Stimulated activated CD4-positive, alpha-beta T cell treated with anti-CD3 and anti-CD28 coated beads, Interleukin-1b, Interleukin-23, amount 100 ng/mL, for 1 hour (primary cell): ENCODE measurements at regions not wholly inside any gene's neighbourhood (a gene's known extent, or its start where the extent isn't known, plus 50 kb on each side); places are given as distances from the start of the nearest gene placed in this dataset.
"Not testable (repeated sequence)": the region's sequence is repeated elsewhere in the genome, so short reads cannot be mapped to it uniquely, and the experiment has no call there.

Experiments
- DNase-seq, 2 donors: peaks; one replicate each; pipeline ENCODE4 v3.0.0-alpha.2; 2020; ENCODE audit warnings: low read depth in 2 of 2

DNA sequence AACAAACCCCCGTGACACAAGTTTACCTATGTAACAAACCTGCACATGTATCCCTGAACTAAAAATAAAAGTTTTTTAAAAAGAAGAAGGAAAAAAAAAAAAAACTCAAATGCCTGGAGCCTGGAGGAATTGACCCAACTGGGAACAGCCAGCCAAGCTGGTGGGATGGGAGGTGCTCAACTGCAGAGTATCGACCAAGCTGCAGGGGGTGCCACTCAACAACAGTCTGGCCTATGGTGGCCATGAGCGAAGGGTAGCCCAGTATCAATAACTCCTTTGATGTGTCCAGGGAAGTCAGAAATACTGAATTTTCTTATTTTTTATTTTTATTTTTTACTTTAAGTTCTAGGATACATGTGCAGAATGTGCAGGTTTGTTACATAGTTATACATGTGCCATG lies 310.3 kb upstream of the DLGAP1 start:
- DNase-seq: no peak

DNA sequence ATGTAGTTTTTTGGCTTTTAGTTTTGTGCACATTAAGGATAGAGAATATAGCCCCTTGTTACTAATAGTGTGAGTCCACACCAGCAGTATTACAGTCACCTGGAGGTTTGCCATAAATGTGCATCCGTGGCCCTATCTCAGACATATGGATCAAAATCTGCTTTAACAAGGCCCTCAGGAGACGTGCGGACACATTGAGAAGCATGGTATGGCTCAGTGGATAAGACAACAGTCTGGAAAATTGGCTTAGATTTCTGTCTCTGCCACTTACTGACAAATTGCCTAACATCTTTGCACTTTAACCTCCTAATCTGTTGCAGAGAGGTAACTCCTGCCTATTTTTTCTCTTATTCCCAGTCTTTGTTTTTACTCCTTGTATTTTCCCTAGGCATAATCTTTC lies 307.2 kb upstream of the DLGAP1 start:
- no peak for DNase-seq

DNA sequence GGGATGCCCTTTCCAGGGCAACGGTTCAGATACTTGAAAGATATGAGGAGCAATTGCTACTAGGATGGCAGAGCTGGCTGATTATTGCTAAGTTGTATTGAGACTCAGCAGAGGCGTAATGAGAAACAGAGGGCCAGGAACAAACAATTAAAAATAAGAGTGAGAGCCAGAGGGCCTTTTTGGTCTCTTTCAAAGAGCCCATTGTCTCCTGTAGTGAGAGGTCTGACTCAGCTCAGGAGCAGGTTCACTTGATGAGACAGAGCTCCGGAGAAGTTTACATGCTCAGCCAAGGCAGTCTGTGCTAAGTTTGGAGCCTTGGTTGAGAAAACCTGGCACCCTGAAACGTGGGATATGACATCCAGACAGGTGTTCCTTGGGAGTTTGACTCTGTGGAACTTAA lies 303.9 kb upstream of the DLGAP1 start:
- DNase-seq: no peak

DNA sequence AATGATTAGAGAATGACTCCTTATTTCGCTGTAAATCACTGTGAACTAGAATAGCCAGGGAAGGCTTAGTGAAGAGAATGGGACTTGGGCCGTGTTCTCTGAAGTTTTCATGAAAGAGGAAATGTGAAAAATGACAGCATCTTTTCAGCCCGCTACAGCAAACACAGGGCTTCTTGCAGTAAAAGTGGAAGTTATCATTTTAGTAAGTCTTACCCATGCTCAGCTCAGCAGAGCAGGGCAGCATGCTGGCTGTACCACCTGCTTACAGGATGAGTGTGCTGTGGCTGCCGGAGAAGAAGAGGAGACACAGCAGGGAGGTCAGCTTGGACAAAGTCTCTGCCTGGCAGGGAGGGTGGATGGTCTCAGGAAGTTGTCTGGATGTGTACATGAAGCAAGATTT lies 300.7 kb upstream of the DLGAP1 start:
- DNase-seq: no peak

DNA sequence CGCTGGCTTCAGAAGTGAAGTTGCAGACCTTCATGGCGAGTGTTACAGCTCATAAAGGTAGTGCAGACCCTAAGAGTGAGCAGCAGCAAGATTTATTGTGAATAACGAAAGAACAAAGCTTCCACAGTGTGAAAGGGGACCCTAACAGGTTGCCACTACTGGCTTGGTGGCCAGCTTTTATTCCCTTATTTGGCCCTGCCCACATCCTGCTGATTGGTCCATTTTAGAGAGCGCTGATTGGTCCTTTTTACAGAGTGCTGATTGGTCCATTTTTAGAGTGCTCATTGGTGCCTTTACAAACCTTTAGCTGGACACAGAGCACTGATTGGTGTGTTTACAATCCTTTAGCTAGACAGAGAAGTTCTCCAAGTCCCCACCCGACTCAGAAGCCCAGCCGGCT lies 298.0 kb upstream of the DLGAP1 start:
- not testable (repeated sequence) for DNase-seq

DNA sequence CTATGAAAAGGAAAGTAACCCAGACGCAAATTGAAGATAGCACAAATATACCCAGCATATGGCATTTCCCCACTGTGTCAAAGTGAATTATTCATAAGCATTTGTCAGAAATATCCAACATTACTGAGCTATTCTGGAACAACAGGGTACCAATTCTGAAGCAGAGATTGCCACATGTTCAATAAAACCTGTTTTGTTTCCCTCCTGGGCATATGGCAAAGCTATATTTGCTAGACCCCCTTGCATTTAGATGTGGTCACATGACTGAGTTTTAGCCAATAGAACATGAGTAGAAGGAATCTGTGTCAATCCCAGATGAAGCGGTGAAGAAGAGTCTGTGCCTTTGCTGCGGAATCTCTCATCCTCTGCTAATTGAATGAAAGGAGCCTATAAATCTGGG lies 296.4 kb upstream of the DLGAP1 start:
- DNase-seq: no peak

DNA sequence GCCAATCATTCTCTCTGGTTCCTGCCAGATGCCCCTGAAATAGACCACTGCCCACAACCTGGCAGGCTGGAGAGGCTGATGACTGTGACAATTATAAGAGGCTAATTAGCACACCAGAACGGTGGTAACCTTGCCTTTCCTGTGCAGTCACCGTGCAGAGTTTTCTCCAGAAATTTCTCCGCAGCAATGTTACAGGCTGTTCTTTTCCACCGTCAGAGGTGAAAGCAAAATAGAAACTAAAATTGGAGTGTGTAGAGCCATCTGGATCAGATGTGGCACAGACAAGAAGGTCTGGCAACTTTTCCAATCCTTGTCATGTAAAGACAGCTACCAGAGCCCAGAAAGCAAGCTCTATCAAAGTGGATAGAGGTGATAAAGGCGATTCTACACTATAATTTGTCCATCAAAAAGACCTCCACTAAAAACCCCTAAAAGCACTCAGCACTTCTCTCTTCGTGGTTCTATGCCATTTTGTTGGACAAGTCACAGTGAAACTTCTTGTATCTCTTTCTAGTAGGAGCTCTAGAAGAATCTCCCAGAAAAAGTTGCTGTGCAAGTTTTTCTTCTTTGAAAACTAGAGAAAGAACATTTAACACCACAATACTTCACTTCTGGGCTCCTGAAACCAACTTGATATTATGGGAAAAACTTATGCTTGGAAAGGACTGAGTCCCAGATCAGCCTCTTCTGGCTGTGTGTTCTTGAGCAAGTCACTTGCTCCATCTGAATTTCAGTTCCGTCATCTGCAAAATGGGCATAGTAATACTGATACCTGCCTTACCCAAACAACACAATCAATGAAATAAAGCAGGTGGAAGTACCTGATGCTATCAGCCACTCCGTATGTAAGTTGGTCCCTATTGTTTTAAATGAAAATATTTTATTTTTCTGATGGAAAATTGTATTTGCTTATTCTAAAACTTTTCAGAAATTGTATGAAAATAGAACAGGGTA lies 295.6 kb upstream of the DLGAP1 start:
- DNase-seq: no peak

DNA sequence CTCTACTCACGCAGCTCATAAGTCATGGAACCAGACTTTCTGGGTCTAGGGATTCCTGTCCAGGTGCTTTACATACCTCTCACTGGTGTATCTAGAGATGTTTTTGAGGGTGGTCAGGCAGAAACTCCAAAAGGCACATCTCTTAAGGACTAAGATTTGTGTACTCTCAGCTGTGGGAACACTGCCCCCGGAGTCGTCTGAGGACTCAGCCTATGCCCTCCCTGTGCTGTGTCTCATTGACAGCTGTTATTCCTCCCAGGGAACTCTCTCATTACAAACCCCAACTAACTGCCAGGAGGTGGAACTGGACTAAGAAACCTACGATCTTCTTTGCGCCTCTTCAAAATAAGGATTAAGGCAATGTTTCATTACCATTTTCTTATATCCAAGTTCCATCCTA lies 293.9 kb upstream of the DLGAP1 start:
- no peak for DNase-seq

DNA sequence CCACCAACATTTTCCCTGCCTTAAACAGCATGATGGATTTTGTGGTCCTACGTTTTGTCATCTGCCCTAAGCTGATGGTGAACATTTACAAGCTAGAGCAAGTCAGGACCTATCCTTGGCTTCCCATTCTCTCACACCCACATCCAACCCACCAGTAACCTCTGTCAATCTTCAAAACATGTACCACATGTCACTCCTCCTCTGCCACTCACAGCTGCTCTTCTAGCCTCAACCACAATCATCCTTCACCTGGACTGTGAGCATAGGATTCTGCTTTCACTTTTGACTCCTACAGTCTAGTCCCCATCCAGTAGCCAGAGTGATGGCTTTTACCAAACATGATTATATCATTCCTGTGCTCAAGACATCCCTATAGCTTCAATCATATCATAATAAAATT lies 279.8 kb upstream of the DLGAP1 start:
- DNase-seq: no peak

DNA sequence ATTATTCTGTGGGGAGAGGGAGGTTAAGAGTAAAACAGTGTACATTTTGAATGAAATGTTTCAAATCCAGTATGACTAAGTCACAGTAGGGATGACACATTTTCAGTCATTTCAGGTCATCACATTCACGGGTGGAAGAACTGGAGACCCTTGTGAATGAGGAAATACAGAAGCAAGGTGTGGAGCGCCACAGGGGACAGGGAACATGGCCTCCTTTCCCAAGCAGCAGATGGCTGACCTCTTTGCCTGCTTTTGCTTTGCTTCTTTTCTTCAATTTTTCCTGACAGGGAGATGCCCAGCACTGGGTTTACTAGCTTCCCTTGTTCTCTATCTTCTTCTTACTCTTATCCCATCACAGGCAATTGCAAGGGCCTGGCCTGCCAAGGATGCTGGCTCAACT lies 278.9 kb upstream of the DLGAP1 start:
- DNase-seq: no peak

DNA sequence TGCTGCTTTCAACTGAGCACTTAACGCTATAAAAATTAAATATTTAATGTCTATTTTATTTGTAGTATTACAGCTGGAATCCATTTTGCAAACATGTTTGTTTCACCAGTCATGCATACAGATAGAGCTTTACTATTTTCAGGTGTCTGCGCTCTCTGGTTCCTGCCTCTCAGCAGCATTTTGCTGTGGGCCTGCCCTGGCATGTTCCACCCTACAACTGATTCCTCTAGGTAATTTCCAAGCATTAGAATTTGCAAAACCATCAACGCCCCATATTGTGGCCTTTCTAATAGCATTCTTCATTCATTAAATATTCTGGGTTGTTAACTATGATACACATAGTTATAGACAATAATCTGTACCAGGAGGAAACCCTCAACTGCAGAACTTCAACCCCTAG lies 266.4 kb upstream of the DLGAP1 start:
- DNase-seq: no peak

DNA sequence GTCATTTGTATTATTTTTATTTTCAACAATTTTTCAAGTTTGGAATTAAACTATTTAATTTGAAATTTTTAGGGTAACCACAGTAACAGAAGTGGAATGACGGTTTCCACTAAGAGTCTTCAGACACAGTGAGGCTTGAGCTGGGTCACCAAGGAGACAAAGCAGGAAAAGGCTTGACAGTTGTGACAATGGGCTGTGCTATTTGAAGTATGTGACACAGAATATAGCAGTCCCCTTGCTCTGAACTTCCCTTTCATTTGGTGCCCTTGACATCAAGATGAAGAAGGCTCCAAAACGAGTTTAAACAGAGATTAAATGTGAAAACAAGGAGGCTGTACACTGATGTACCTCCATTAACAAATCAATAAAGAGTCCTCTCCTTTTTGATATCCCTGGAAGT lies 265.4 kb upstream of the DLGAP1 start:
- DNase-seq: no peak

DNA sequence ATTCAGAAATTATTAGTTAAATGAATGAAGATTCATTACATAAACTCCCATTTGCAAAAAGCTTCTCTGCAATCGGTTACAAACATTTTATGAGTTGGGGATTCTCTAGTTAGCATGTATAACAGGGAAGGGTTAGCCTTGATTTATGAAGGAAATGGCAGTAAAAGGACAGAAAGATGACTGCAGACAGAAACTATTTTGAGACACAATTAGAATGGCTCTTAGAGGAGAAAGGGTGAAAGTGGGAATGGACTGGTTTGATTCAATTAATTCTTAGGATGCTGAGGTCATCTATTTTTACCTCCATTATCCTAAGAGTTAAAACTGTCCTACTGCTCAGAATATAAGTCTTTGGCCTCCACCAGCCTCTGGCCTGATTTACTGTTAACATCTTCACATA lies 250.8 kb upstream of the DLGAP1 start:
- no peak for DNase-seq

DNA sequence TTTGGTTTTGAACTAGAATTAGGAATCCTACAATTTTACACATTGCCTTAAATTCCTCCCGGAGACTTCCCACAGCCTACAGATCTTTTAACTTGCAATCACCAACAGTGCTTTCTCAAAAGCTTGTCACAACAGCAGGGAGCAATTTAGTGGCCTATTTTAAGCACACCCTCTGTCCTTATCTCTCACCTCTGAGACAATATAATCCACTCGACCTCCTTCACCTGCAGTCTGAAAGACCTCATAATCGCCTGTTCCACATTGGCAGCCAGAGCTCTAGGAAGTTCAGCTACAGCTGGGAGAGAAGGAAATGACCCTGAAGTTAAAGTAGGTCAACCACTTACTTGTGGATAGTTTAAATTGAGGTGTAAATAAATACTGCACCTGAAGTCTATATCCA lies 249.7 kb upstream of the DLGAP1 start:
- DNase-seq: no peak

DNA sequence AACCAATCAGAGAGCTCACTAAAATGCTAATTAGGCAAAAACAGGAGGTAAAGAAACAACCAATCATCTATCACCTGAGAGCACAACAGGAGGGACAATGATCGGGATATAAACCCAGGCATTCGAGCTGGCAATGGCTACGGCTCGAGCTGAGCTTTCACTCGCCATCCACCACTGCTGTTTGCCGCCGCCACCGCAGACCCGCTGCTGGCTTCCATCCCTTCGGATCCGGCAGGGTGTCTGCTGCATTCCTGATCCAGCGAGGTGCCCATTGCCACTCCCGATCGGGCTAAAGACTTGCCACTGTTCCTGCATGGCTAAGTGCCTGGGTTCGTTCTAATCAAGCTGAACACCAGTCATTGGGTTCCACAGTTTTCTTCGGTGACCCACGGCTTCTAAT lies 236.7 kb upstream of the DLGAP1 start:
- DNase-seq: no peak

DNA sequence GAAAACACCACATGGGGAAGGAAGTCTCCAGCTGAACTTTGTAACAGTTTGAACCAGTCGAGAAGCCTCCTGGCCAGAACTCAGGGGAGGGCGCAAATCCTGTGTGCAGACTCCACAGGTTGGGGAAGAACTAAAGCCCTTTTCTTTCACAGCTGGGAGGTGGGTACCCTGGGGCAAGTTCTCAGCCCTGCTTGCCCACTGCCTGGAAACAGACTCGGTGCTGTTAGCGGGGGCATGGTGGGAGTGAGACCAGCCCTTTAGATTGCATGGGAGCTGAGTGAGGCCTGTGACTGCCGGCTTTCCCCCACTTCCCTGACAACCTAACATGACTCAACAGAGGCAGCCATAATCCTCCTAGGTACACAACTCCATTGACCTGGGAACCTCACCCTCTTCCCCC lies 223.6 kb upstream of the DLGAP1 start:
- DNase-seq: not testable (repeated sequence)

DNA sequence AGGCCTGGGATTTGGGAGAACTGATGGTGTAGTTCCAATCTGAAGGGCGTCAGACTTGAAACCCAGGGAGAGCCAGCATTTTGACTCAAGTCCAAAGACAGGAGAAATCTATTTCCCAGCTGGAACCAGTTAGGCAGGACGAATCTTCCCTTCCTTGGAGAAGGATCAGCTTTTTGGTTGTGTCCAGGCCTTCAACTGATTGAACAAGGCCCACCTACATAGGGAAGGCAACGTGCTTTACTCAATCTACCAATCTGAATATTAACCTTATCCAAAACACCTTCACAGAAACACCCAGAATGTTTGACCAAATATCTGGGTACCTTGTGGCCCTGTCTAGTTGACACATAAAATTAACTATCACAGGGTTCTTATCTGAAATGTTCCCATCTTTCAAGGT lies 221.9 kb upstream of the DLGAP1 start:
- no peak for DNase-seq

DNA sequence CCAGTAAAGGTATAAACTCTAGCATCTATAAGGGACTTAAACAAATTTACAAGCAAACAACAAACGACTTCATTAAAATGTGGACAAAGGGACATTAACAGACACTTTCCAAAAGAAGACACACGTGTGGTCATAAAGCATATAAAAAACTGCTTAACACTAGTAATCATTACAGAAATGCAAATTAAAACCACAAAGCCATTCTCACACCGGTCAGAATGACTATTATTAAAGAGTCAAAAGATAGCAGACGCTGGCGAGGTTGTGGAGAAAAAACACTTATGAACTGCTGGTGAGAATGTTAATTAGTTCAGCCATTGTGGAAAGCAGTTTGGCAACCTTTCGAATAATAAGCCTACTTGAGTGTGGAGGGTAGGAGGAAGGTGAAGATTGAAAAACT lies 217.1 kb upstream of the DLGAP1 start:
- no peak for DNase-seq

DNA sequence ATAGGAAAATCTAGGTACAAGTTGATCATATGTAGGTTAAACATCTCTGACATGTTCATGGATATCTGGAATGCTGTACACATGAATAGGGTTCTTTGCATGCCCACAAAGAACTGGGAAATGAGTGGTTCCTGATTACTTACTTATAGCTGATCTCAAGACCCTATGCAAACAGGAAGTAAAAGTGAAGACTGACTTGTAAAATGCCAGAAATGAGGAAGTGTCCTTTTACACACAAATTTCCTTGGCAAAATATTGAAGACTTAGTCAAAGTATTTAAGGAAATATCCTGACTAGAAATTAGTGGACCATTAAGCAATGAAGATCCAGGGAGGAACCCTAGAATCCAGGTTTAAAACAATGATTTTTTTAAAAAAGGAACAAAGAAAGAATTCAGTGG lies 203.7 kb upstream of the DLGAP1 start:
- no peak for DNase-seq

DNA sequence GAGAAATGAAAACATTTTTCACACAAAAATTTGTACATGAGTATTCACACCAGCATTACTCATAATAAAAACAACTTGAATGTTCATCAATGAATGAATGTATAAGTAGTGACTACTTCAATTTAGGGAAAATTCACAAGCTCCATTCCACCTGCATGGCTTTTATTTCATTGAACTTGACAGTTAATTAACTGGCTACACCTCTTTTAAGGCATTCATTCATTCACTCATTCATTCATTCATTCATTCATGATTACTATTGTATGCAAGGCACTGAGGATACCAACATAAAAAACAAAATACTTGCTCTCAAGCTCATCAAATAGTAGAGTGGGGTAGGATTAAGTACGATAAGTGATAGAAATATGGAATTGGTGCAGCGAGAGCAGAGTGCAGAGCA lies 198.3 kb upstream of the DLGAP1 start:
- no peak for DNase-seq

DNA sequence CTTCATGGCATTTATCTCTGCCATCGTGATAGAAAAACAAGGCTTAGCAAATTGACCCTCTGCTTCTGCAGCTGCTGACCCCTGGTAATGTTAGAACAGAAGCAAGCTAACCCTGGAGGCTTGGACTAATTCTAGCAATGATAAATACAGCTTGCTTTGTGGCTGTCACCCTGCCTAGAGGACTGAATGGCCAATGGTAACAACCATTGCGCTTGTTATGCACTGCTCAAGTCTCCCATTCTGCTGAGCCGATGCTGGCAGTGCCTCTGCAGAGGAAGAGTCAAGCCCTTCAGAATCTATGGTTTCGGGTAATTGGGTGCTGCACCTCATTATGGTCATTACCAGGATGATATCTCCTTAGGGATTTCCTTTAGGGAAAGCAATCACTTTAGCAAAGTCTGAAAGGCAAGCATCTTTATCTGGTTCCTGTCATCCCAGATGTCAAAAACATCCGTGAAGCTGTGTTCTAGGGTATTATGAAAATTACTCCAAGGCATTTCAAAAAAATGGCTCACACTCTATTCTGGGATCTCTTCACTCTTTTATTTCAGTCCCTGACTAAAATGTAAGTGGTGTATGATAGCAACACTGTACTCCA lies 186.8 kb upstream of the DLGAP1 start:
- no peak for DNase-seq

DNA sequence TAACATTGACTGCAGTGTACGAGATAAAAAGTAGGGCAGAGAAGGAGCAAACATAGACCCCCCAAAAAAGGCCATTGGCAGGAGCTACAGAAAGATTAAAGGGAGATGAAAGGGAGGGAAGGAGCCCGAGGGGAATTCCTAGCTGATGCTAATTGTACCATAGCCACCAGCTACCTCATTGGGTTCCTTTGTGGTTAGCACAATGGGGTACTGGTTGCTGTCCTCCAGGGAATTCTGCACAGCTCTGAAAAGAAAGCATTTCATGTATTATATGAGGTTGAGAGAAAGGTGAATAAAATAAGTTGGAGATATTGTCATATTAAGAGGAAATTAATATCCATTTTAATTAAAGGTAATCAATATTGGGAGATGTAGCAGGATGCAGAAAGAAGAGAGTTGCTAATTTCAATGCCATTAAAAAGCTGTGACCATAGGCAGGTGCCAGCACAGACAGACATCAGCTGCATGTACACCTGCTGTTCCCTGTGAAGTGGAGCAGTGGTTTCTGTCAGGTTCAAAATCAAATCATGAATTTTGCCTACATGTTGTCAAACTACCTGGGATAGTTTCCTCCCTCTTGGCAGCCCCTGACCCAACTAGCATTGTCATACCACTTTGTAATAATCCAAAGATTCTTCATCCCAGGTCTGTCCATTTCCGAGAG lies 185.4 kb upstream of the DLGAP1 start:
- DNase-seq: no peak
